ENCODE measurements at regions not wholly inside any gene's neighbourhood (a gene's known extent, or its start where the extent isn't known, plus 50 kb on each side); places are given as distances from the start of the nearest gene placed in this dataset.

DNA sequence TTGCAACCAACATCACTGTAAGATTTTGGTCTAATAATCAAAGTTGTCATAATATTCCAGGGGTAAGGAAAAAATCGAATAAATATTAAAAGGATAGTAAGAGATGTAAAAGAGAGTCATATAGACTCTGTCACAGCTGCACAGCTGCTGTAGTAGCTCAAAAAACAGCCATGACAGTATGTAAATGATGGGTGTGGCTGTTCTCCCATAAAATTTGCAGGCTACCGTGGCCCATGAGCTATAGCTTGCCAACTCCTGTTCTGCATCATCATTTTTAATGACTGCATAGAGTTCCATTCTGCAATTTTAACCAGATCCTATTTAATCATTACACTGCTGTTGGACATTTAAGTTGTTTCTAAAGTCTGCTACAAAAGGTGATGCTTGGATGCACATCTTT is 450.5 kb upstream of the MPDZ start:
- no peak for DNase-seq (ENCODE audit: low spot score)
- TF ChIP-seq EZH2 (IDR thresholded peaks at IDR 0.05; ENCODE audit: borderline replicate concordance, low read depth, low read length, poor library complexity, severe bottlenecking), result no peak
- TF ChIP-seq, protein P1, sequence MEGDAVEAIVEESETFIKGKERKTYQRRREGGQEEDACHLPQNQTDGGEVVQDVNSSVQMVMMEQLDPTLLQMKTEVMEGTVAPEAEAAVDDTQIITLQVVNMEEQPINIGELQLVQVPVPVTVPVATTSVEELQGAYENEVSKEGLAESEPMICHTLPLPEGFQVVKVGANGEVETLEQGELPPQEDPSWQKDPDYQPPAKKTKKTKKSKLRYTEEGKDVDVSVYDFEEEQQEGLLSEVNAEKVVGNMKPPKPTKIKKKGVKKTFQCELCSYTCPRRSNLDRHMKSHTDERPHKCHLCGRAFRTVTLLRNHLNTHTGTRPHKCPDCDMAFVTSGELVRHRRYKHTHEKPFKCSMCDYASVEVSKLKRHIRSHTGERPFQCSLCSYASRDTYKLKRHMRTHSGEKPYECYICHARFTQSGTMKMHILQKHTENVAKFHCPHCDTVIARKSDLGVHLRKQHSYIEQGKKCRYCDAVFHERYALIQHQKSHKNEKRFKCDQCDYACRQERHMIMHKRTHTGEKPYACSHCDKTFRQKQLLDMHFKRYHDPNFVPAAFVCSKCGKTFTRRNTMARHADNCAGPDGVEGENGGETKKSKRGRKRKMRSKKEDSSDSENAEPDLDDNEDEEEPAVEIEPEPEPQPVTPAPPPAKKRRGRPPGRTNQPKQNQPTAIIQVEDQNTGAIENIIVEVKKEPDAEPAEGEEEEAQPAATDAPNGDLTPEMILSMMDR (conservative IDR thresholded peaks at IDR 0.05; ENCODE audit: low read depth, low read length), result no peak
- Histone ChIP-seq H3K4me3 (ENCODE audit: low read depth, low read length, poor library complexity, severe bottlenecking) (no peak overlapping the region), H3K27ac (ENCODE audit: low read depth, low read length, poor library complexity, severe bottlenecking) (no peak overlapping the region), H3K27me3 (replicated peaks; ENCODE audit: insufficient read depth, low read depth, low read length, poor library complexity) (peaks cover 5% of the 10 kb centered on the region), H3K9me3 (ENCODE audit: low read depth, low read length, poor library complexity, severe bottlenecking) (no peaks in the 10 kb centered on the region), H3K4me1 (ENCODE audit: insufficient read depth, low read length, poor library complexity, severe bottlenecking) (no peaks in the 10 kb centered on the region), H3K36me3 (ENCODE audit: insufficient read depth, low read length, poor library complexity, severe bottlenecking) (no peaks in the 10 kb centered on the region)
- BruUV-seq (replicated peaks), result no TSS peak
- CTCF ChIA-PET, result no interaction called here
- POLR2A ChIA-PET (ENCODE audit: low non-redundant PET), result no interaction called here
- intact Hi-C loops (cut with micrococcal nuclease; ENCODE audit: unreplicated experiment), result no loop called here

DNA sequence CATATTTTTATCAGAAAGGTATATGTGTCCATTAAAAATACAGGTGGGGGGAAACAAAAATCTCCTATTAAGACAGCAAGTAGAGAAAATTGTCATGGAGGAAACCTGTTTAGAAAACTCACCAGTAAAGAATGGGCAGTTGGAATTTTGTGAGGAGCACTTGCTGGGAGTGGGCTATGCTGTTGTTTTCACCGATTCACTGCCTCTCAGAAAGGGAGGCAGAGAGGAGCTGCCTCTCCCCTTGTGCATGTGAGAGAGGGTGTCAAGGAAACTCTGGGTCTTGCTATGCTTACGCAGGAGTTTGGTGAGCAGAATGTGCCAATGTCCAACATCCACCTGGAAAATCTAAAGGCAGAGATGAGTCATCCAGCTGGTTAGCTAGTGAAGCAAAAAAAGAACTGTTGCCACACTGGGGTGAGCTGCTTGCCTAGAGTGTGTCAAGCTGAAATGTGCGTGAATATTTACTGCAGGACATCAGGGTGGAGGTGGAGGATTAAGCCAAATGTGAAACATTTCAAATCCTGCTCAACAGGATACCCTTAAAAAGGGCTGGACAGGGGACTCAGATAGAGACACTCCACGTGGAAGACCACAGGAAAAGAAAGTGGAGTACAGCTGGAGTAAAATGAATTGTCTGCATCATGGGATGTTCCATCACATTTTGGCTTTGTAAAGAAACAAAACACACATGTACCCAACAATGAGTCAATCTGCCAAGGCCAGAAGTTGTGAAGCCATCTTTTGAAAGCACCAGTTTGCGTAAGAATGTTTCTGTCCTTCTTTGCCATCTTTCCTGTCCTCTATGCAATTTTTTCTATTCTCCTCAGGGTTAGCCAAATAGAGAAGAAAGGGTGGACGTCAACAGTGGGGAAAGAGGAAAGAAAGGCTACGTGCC is 449.7 kb upstream of the MPDZ start:
- CTCF ChIA-PET, result no interaction called here
- TF ChIP-seq, protein P1 (conservative IDR thresholded peaks at IDR 0.05; ENCODE audit: low read depth, low read length), result no peak
- H3K27ac ChIP-seq (ENCODE audit: low read depth, low read length, poor library complexity, severe bottlenecking), result no peak overlapping the region
- BruUV-seq (replicated peaks), result no TSS peak
- H3K36me3 ChIP-seq (ENCODE audit: insufficient read depth, low read length, poor library complexity, severe bottlenecking), result no peaks in the 10 kb centered on the region
- H3K9me3 ChIP-seq (ENCODE audit: low read depth, low read length, poor library complexity, severe bottlenecking), result no peaks in the 10 kb centered on the region
- H3K4me3 ChIP-seq (ENCODE audit: low read depth, low read length, poor library complexity, severe bottlenecking), result no peak overlapping the region
- DNase-seq (ENCODE audit: low spot score), result no peak
- intact Hi-C loops (cut with micrococcal nuclease; ENCODE audit: unreplicated experiment), result no loop called here
- H3K4me1 ChIP-seq (ENCODE audit: insufficient read depth, low read length, poor library complexity, severe bottlenecking), result no peaks in the 10 kb centered on the region
- no peaks in the 10 kb centered on the region for H3K27me3 ChIP-seq (replicated peaks; ENCODE audit: insufficient read depth, low read depth, low read length, poor library complexity)
- POLR2A ChIA-PET (ENCODE audit: low non-redundant PET), result no interaction called here

DNA sequence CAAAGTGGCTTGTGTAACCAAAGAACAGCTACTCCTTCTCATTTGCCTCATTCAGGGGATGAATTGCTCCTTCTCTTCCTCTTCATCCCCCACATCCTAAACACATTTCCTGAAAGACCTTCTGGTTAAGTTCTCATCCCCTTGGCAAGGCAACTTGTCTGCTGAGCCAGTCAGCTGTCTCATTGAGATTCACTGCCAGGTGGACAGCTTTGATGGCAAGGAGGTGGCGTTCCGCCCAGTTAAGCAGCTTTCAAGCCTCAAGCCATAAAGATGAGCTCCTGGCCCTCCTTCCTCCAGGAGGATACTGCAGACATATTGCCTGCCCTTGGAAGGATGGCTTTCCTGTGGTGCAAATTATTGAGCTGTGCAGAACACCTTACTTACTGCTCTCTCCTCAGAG is 448.6 kb upstream of the MPDZ start:
- CTCF ChIA-PET, result no interaction called here
- no peaks in the 10 kb centered on the region for H3K27me3 ChIP-seq (replicated peaks; ENCODE audit: insufficient read depth, low read depth, low read length, poor library complexity)
- no peaks in the 10 kb centered on the region for H3K4me1 ChIP-seq (ENCODE audit: insufficient read depth, low read length, poor library complexity, severe bottlenecking)
- H3K36me3 ChIP-seq (ENCODE audit: insufficient read depth, low read length, poor library complexity, severe bottlenecking), result no peaks in the 10 kb centered on the region
- H3K9me3 ChIP-seq (ENCODE audit: low read depth, low read length, poor library complexity, severe bottlenecking), result no peaks in the 10 kb centered on the region
- no peak overlapping the region for H3K4me3 ChIP-seq (ENCODE audit: low read depth, low read length, poor library complexity, severe bottlenecking)
- intact Hi-C loops (cut with micrococcal nuclease; ENCODE audit: unreplicated experiment), result no loop called here
- no TSS peak for BruUV-seq (replicated peaks)
- TF ChIP-seq, protein P1 (conservative IDR thresholded peaks at IDR 0.05; ENCODE audit: low read depth, low read length), result no peak
- TF ChIP-seq EZH2 (IDR thresholded peaks at IDR 0.05; ENCODE audit: borderline replicate concordance, low read depth, low read length, poor library complexity, severe bottlenecking), result no peak
- no peak overlapping the region for H3K27ac ChIP-seq (ENCODE audit: low read depth, low read length, poor library complexity, severe bottlenecking)
- no peak for DNase-seq (ENCODE audit: low spot score)
- POLR2A ChIA-PET (ENCODE audit: low non-redundant PET), result no interaction called here

All from A673 (cell line).